MG63 (cell line): ENCODE measurements at regions not wholly inside any gene's neighbourhood (a gene's known extent, or its start where the extent isn't known, plus 50 kb on each side); places are given as distances from the start of the nearest gene placed in this dataset.

ENCODE experiments used
- DNase-seq: peaks from one replicate; pipeline ENCODE4 v3.0.0-alpha.2; 2020
- H3K27me3 ChIP-seq: fragments of 250-450 bp; sonication (Bioruptor Pico); 2 replicates; pipeline ENCODE4 v1.5.1; 2020; ENCODE audit warnings: mild to moderate bottlenecking, moderate library complexity
- H3K36me3 ChIP-seq: fragments of 250-450 bp; sonication (Bioruptor Pico); 2 replicates; pipeline ENCODE4 v1.5.1; 2020; ENCODE audit warnings: mild to moderate bottlenecking, moderate library complexity
- H3K4me3 ChIP-seq: fragments of 250-450 bp; sonication (Bioruptor Pico); 2 replicates; pipeline ENCODE4 v1.5.1; 2020; ENCODE audit warnings: mild to moderate bottlenecking, moderate library complexity
- H3K9me3 ChIP-seq: fragments of 250-450 bp; sonication (Bioruptor Pico); 2 replicates; pipeline ENCODE4 v1.5.1; 2020; ENCODE audit warnings: mild to moderate bottlenecking, moderate library complexity

DNA sequence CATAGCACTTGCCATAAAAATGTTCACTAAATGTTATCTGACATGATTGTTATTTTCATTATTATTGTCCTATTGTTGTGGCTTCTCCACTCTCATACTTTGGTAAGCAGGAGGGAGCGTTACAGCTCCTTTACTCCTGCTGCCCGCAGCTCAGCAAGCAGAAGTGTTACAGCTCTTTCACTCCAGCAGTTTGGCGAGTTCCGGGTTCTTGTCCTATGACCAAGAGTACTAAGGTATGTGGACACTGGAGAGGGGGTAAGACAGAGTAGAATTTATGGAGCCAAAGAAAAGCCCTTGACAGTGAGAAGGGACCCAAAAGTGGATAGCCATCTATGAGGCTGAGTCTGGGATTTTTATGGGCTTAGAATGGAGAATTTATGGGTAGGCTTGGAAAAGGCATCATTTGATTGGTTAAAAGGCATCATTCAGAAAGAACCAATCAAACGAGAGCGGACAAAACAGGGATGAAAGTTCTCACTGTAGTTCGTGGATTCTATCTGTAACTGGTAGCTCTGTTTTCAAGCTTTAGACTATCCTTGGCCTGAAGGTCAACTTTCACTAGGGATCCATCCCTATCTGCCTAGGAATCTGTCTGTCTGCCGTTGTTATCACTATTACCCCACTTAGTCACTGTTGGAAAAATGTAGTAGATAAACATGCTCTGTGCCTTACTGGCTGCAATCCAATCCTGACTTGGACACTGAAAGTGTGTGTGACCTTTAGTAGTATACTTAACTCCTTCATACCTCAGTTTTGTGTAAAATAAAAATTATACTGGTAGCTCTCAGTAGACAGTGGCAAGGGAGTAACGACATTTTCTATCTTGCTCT lies 545.6 kb upstream of the LCORL start:
- no peak overlapping the region for H3K4me3 ChIP-seq
- H3K36me3 ChIP-seq: no peaks in the 10 kb centered on the region
- H3K27me3 ChIP-seq: no peaks in the 10 kb centered on the region
- no peak for DNase-seq
- no peaks in the 10 kb centered on the region for H3K9me3 ChIP-seq

DNA sequence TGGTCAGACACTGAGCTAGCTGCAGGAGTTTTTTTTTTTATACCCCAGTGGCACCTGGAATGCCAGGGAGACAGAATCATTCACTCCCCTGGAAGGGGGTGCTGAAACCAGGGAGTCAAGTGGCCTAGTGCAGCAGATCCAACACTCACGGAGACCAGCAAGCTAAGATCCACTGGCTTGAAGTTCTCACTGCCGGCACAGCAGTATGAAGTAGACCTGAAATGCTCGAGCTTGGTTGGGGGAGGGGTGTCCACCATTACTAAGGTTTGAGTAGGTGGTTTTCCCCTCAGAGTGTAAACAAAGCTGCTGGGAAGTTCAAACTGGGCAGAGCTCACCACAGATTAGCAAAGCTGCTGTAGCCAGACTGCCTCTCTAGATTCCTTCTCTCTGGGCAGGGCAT lies 537.9 kb upstream of the LCORL start:
- no peak overlapping the region for H3K4me3 ChIP-seq
- H3K9me3 ChIP-seq: no peaks in the 10 kb centered on the region
- no peaks in the 10 kb centered on the region for H3K36me3 ChIP-seq
- no peaks in the 10 kb centered on the region for H3K27me3 ChIP-seq
- no peak for DNase-seq

DNA sequence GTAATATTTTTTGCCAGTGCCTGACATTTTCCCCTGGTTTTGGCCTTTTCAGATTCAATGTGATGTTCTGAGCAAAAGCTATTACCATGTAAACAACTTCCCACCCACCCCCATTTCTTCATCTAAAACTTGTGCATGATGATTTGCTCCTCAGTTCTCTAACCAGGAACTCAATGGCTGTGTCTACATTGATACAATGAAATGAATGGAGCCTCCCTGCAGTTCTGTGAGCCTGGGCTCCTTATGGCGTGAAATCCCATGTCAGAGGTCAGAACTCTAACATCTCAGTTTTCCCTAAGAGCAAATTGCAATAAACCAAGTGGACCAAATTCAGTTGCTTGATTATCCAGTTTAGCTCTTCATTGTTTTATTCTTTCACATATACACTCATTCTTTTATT lies 534.8 kb upstream of the LCORL start:
- Histone ChIP-seq H3K4me3 (no peak overlapping the region), H3K36me3 (no peaks in the 10 kb centered on the region), H3K27me3 (no peaks in the 10 kb centered on the region), H3K9me3 (no peaks in the 10 kb centered on the region)
- no peak for DNase-seq

DNA sequence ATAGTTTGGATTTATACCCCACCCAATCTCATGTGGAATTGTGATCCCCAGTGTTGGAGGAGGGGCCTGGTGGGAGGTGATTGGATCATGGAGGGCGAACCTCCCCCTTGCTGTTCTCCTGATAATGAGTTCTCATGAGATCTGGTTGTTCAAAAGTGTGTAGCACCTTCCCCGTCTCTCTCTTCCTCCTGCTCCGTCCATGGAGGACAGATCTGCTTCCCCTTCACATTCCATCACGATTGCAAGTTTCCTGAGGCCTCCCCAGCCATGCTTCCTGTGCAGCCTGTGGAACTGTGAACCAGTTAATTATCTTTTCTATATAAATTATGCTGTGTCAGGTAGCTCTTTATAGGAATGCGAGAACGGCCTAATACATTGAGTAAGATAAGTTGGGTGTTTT lies 518.8 kb upstream of the LCORL start:
- no peak for DNase-seq
- H3K27me3 ChIP-seq: no peaks in the 10 kb centered on the region

DNA sequence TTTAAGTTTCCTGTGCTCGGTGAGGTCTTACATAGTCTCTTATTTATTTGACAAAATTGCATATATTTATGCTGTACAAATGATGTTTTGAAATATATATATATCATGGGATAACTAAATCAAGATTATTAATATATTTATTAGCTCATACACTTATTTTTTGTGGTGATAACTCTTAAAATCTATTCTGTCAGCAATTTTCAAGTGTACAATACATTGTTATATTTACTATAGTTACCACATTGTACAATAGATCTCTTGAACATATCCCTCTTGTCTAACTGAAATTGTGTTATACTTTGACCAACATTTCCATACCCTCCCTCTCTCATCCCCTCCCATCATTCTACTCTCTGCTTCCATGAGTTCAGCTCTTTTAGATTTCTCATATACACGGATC lies 516.6 kb upstream of the LCORL start:
- no peak for DNase-seq
- H3K27me3 ChIP-seq: no peaks in the 10 kb centered on the region
- no peaks in the 10 kb centered on the region for H3K9me3 ChIP-seq
- H3K36me3 ChIP-seq: no peaks in the 10 kb centered on the region
- no peak overlapping the region for H3K4me3 ChIP-seq

More for the DNA sequence above, 518.8 kb upstream of the LCORL start:
- H3K9me3 ChIP-seq: no peaks in the 10 kb centered on the region
- no peak overlapping the region for H3K4me3 ChIP-seq
- H3K36me3 ChIP-seq: no peaks in the 10 kb centered on the region

DNA sequence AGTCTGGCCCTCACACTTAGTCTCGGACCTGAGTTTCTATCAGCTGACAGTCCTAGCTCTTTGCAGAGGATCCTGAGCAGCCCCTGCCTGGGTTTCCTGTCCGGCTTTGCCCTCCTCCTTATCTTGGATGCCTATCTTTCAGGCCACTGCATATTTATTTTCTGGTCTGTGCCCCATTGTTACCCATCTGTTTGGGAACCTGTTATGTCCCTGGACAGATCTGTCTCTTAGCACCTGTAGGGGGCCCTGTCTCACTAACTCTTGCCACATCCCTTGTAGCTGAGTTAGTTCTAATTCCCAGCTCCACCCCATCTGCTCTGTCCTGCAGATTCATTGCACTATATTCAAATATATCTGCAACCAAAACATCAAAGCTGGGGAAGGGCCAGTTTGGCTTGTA lies 514.9 kb upstream of the LCORL start:
- no peak overlapping the region for H3K4me3 ChIP-seq
- DNase-seq: no peak
- no peaks in the 10 kb centered on the region for H3K27me3 ChIP-seq
- H3K36me3 ChIP-seq: no peaks in the 10 kb centered on the region
- no peaks in the 10 kb centered on the region for H3K9me3 ChIP-seq

DNA sequence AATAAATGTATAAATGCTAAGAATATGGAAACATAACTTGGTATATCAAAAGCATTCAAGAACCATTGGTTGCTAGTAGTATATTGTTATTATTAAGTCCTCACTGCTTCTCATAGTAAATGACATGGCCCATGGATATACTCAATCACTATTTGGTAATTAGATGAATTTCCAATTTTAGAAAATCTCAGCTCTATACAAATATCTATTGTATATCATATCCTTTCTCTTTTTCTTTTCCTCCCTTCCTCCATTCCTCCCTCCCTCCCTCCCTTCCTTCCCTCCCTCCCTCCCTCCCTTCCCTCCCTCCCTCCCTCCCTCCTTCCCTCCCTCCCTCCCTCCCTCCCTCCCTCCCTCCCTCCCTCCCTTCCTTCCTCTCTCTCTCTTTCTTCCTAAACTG lies 514.4 kb upstream of the LCORL start:
- H3K27me3 ChIP-seq: no peaks in the 10 kb centered on the region
- DNase-seq: no peak
- no peaks in the 10 kb centered on the region for H3K9me3 ChIP-seq
- H3K4me3 ChIP-seq: no peak overlapping the region
- H3K36me3 ChIP-seq: no peaks in the 10 kb centered on the region

DNA sequence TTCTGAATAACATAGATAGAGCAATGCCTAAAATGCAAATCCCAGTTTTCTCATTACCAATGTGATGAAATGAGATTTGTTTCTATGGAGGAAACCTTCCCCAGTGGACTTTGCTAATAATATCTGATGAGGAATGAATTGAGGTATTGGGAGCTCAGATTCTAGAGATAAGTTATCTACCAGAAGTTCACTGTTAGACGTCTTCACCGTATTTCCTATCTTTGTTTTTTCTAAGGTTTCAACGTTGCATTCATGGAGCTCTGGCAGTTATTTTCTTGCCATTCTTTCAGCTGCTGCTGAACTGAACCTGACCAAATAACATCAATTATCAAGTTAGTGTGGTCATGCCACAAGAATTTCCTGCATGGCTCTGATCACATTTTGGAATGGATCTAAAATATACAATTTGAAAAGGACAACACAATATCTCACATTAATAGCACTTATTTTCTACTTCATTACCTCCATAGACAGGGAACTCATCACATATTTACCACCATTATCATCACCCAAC lies 511.8 kb upstream of the LCORL start:
- no peak for DNase-seq
- no peaks in the 10 kb centered on the region for H3K36me3 ChIP-seq
- H3K9me3 ChIP-seq: no peaks in the 10 kb centered on the region
- H3K27me3 ChIP-seq: no peaks in the 10 kb centered on the region
- H3K4me3 ChIP-seq: no peak overlapping the region

DNA sequence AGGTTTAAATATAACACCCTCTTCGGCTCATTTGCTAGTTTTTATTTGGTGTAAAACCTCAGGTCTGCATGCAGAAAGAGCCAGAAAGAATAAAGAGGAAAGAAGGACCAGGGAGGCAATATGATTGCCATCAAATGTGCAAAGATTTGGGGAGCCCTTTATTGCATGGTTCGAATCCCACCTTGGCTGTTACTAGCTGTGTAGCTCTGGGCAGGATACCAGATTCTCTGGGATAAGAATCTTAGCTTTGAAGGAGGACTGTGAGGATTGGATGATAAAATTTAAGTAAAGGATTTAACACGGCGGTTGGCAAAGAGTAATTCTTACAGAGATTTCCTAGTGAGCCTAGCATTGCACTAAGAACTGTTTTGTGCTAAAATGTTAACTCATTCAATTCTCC lies 510.2 kb upstream of the LCORL start:
- Histone ChIP-seq H3K4me3 (no peak overlapping the region), H3K9me3 (no peaks in the 10 kb centered on the region), H3K27me3 (no peaks in the 10 kb centered on the region), H3K36me3 (no peaks in the 10 kb centered on the region)
- no peak for DNase-seq

DNA sequence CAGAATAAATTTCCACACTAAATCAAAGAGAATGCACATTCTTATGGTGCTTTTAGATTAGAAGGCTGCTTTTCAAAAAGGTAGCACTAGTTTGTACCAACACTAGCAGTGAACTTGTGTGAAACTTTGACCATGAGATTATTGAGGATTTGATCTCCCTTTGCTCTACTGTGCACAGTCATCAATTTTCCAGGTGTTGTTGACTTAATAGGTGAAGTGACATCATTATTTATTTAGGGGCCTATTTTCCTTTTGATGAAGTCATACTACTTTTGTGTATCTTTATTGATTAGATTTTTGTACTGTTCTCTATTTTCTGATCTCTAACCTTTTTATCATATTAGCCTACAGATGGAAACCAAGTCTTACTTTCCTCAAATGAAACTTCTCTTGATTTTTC lies 507.9 kb upstream of the LCORL start:
- Histone ChIP-seq H3K9me3 (no peaks in the 10 kb centered on the region), H3K27me3 (no peaks in the 10 kb centered on the region), H3K36me3 (no peaks in the 10 kb centered on the region), H3K4me3 (no peak overlapping the region)
- no peak for DNase-seq

DNA sequence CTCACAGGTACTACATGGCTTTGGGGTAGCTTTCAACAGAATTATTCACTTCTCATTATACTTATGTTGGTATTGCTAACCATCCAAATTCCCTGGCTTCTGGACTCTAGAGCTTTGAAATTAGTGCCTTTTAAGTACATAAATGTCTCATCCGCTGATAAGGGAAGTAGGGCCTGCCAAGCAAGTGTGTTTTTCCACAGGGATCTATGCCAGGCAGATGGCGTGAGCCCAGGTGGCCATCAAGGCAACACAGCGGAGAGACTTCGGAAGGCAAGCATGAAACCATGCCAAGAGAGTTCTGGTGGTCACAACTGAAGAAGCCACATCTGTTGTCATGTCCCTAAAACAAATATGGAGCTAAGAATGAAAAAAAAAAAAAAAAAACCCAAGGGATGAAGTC lies 503.1 kb upstream of the LCORL start:
- Histone ChIP-seq H3K9me3 (no peaks in the 10 kb centered on the region), H3K36me3 (no peaks in the 10 kb centered on the region), H3K27me3 (no peaks in the 10 kb centered on the region), H3K4me3 (no peak overlapping the region)
- DNase-seq: no peak

DNA sequence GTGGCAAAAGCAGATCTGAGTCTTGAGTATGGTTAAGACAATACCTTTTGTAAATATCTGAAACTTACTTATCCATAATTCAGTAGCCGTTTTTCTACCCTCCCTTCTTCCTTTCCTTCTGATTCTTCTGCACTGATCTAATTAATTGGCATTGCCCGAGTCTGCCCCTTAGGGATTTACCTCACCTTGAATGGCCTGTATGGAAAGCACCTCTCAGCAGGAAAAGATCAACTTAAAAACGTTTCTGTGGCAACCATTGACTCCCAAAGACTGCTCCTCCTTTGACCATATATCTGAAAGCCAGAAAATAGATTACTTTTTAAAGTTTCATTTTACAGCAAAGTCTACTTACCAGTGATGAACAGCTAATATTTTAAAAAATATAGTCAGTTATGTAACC lies 496.5 kb upstream of the LCORL start:
- no peak for DNase-seq
- H3K27me3 ChIP-seq: no peaks in the 10 kb centered on the region

DNA sequence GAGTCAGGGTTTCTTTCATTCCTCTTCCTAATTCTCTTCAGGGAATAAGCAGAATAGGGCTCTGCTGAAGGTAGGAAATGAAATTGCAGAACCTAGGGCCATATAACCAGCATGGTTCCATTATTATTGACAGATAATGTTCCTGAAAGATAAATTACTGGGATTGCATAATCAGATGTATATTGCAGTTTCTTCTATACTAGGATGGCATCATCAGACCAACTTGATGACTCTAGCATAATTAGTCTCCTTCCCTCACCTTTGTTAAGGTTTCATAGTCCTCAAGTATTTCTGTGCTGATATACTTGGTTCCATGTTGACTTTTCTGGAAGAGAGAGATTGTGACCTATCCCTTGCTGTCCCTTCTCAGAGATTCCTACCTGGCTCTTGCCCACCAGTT lies 492.3 kb upstream of the LCORL start:
- DNase-seq: no peak
- no peak overlapping the region for H3K4me3 ChIP-seq
- no peaks in the 10 kb centered on the region for H3K36me3 ChIP-seq
- H3K27me3 ChIP-seq: no peaks in the 10 kb centered on the region
- H3K9me3 ChIP-seq: no peaks in the 10 kb centered on the region

More for the DNA sequence above, 496.5 kb upstream of the LCORL start:
- no peaks in the 10 kb centered on the region for H3K36me3 ChIP-seq
- no peaks in the 10 kb centered on the region for H3K9me3 ChIP-seq
- no peak overlapping the region for H3K4me3 ChIP-seq

DNA sequence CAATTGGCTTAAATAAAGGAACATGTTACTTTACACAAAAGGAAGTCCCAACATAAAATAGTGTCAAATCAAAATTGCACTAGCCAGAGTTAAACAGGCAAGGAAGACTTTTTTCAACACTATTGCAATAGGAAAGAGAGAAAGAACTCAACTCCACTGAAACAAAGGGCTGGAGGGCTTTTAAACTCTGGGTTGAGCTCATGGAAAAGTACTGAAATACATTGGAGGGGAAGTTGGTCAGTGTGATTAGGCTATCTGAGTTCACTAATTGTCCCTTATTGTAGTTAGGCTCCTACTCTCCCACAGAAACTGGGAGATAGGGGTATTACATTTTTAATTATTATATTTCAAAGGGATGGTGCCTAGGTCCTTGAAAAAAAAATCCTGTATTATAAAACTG lies 491.2 kb upstream of the LCORL start:
- Histone ChIP-seq H3K27me3 (no peaks in the 10 kb centered on the region), H3K4me3 (no peak overlapping the region), H3K9me3 (no peaks in the 10 kb centered on the region), H3K36me3 (no peaks in the 10 kb centered on the region)
- no peak for DNase-seq

DNA sequence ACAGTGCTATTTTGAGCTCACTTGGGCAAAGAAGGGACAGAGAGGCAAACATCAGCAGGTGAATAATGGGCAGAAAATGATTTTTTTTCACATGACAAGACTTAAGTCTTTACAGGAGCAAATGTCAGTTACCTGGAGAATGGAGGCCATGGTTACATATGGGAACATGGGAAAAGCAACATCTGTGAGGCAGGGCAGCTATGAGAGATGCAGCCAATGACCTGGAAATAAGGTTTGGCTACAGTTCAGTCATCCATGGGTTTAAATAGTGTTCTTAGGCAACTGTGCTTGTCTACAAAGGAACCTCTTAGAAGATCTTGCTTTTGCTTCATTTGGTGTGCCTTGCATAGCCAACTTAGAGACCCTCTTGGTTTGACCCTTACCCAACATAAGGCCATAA lies 490.2 kb upstream of the LCORL start:
- DNase-seq: no peak

DNA sequence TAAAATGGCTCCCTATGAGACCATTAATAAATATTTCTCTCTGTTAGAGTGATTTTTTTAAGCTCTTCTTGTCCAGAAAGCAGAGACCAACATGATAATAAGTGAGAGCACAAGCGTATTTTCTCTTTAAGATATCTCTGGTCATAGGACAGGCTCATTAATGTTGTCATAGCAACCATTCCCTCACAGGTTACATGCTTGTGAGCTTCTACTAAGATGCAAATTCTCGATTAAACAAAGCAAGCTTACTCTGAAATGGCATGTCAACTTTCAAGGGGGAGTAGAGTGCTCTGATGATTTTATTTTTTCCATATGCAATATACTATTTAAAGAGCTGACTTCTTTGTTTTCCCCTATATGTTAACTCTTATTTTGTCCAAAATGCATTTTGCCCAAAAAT lies 487.2 kb upstream of the LCORL start:
- Histone ChIP-seq H3K36me3 (no peaks in the 10 kb centered on the region), H3K27me3 (no peaks in the 10 kb centered on the region), H3K9me3 (no peaks in the 10 kb centered on the region), H3K4me3 (no peak overlapping the region)
- DNase-seq: no peak

More for the DNA sequence above, 490.2 kb upstream of the LCORL start:
- H3K36me3 ChIP-seq: no peaks in the 10 kb centered on the region
- no peaks in the 10 kb centered on the region for H3K27me3 ChIP-seq
- no peaks in the 10 kb centered on the region for H3K9me3 ChIP-seq
- no peak overlapping the region for H3K4me3 ChIP-seq

DNA sequence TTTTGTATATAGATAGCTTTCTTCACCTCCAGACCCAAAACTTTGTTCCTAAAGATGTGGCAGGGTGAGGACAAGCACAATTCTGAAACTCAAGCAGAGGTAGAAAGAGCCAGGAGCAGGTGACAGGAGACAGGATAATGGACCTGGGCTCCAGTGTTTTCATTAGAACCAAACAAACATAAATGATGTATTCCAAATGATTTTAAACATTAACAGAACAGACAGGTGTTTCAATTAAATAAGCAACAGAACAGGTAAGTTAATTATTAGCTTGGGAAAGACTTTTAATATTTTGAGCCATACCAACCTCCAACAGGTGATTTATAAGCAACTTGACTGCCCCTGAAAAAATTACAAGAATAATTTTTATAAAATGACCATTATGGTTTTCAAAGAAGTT lies 459.4 kb upstream of the LCORL start:
- Histone ChIP-seq H3K4me3 (no peak overlapping the region), H3K27me3 (no peaks in the 10 kb centered on the region), H3K36me3 (no peaks in the 10 kb centered on the region), H3K9me3 (no peaks in the 10 kb centered on the region)
- no peak for DNase-seq

DNA sequence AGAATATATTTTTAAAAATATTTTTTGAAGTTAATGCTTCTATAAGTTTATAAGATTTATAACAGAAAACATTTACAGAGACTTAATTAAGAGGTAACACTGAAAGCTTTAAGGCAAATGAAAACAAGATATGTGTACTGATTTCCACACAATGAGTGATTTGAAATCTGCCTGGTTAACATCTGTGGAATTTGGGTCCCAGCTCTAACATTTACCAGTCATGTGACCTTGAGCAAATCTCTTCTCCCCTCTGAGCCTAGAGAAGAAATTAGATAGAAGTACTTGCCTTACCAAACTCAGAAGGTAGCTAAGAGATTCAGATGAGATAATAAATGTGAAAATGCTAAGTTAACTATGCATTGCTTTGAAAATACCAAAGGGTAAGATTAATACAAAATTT lies 458.8 kb upstream of the LCORL start:
- no peaks in the 10 kb centered on the region for H3K36me3 ChIP-seq
- no peaks in the 10 kb centered on the region for H3K9me3 ChIP-seq
- no peak for DNase-seq
- H3K4me3 ChIP-seq: no peak overlapping the region
- H3K27me3 ChIP-seq: no peaks in the 10 kb centered on the region
